IMR-90 (cell line): ENCODE measurements at regions not wholly inside any gene's neighbourhood (a gene's known extent, or its start where the extent isn't known, plus 50 kb on each side); places are given as distances from the start of the nearest gene placed in this dataset.
A peak's percentile ranks its signal among the peaks of the same experiment; 100 is the strongest.

Experiments used
- ATAC-seq: fragments of 200-7000 bp; cut with Tn5 transposase; 2 replicates; pipeline ENCODE4 v1.9.1; 2020; ENCODE audit warnings: low read depth, mild to moderate bottlenecking, moderate library complexity
- BruUV-seq: library from RNA; stranded (reverse); fragments of 400-500 nt; replicated peaks from 2 replicates; lab custom pipeline; 2021; lab: Mats Ljungman, UMichigan
- CTCF ChIA-PET: fragments of 300-600 bp; formaldehyde crosslinking; extraction: SDS; loops from one replicate; lab custom pipeline; 2021; ENCODE audit warnings: antibody characterized with exemption; lab: Yijun Ruan, JAX
- POLR2A ChIA-PET: fragments of 300-600 bp; sonication (Branson Sonifier 250); formaldehyde crosslinking; loops from one replicate; lab custom pipeline; 2022; ENCODE audit warnings: antibody characterized with exemption; ENCODE audit not compliant: unreplicated experiment; lab: Charles Lee
- DNase-seq: peaks from one replicate; pipeline ENCODE4 v3.0.0; 2013
- H2AFZ ChIP-seq: replicated peaks from 2 replicates; pipeline ENCODE3; 2013; ENCODE audit warnings: low read length, mild to moderate bottlenecking; ENCODE audit not compliant: poor library complexity
- H2AK5ac ChIP-seq: 2 replicates; pipeline ENCODE4 v1.6.1; 2013; ENCODE audit warnings: low read depth, low read length, inconsistent platforms
- H2AK9ac ChIP-seq: replicated peaks from 2 replicates; pipeline ENCODE3; 2013; ENCODE audit warnings: mild to moderate bottlenecking, low read depth, low read length, moderate library complexity; ENCODE audit not compliant: poor library complexity
- H2BK120ac ChIP-seq: 2 replicates; pipeline ENCODE4 v1.6.1; 2013; ENCODE audit warnings: low read depth, low read length, inconsistent platforms
- H2BK15ac ChIP-seq: 3 replicates; pipeline ENCODE4 v1.6.1; 2013; ENCODE audit warnings: low read depth, low read length, inconsistent platforms
- H2BK20ac ChIP-seq: 2 replicates; pipeline ENCODE4 v1.6.1; 2013; ENCODE audit warnings: low read depth, mild to moderate bottlenecking, inconsistent platforms, low read length, moderate library complexity
- H2BK5ac ChIP-seq: 2 replicates; pipeline ENCODE4 v1.6.1; 2013; ENCODE audit warnings: mild to moderate bottlenecking, low read depth, low read length, inconsistent platforms; ENCODE audit not compliant: poor library complexity, severe bottlenecking
- H3K14ac ChIP-seq: replicated peaks from 2 replicates; pipeline ENCODE4 v1.6.1; 2013; ENCODE audit warnings: low read depth, low read length, inconsistent platforms
- H3K18ac ChIP-seq: 2 replicates; pipeline ENCODE4 v1.6.1; 2013; ENCODE audit warnings: low read depth, low read length, control low read depth
- H3K23ac ChIP-seq: 2 replicates; pipeline ENCODE4 v1.6.1; 2013; ENCODE audit warnings: low read depth, low read length, inconsistent platforms
- H3K27ac ChIP-seq: 2 replicates; pipeline ENCODE4 v1.5.1; 2013; ENCODE audit warnings: mild to moderate bottlenecking, control low read depth, low read length; ENCODE audit not compliant: insufficient read depth
- H3K27me3 ChIP-seq: 2 replicates; pipeline ENCODE4 v1.6.1; 2013; ENCODE audit warnings: low read length; ENCODE audit not compliant: control insufficient read depth, insufficient read depth
- H3K36me3 ChIP-seq: 2 replicates; pipeline ENCODE4 v1.6.1; 2013; ENCODE audit warnings: low read length, mixed read lengths; ENCODE audit not compliant: control insufficient read depth, insufficient read depth
- H3K4ac ChIP-seq: 2 replicates; pipeline ENCODE4 v1.6.1; 2013; ENCODE audit warnings: low read depth, low read length, inconsistent platforms
- H3K4me1 ChIP-seq: 2 replicates; pipeline ENCODE4 v1.6.1; 2013; ENCODE audit warnings: low read length, mixed read lengths; ENCODE audit not compliant: control insufficient read depth, insufficient read depth
- H3K4me2 ChIP-seq: 2 replicates; pipeline ENCODE4 v1.6.1; 2013; ENCODE audit warnings: low read depth, mild to moderate bottlenecking, control low read depth, low read length, moderate library complexity
- H3K4me3 ChIP-seq: 2 replicates; pipeline ENCODE4 v1.5.1; 2013; ENCODE audit warnings: low read depth, mild to moderate bottlenecking, control low read depth, low read length, moderate library complexity; ENCODE audit not compliant: insufficient read depth
- H3K56ac ChIP-seq: 2 replicates; pipeline ENCODE4 v1.6.1; 2013; ENCODE audit warnings: low read length, inconsistent platforms; ENCODE audit not compliant: insufficient read depth; ENCODE audit errors: extremely low read depth
- H3K79me1 ChIP-seq, 2 experiments: 2 replicates each; pipeline ENCODE4 v1.6.1; 2013; ENCODE audit warnings: low read length in 2 of 2, inconsistent platforms in 1 of 2, low read depth in 1 of 2
- H3K9ac ChIP-seq: 2 replicates; pipeline ENCODE4 v1.6.1; 2013; ENCODE audit warnings: low read depth, low read length, control low read depth
- H3K9me1 ChIP-seq: 2 replicates; pipeline ENCODE4 v1.6.1; 2013; ENCODE audit warnings: low read length, inconsistent platforms; ENCODE audit not compliant: insufficient read depth
- H3K9me3 ChIP-seq: 2 replicates; pipeline ENCODE4 v1.6.1; 2013; ENCODE audit warnings: low read length; ENCODE audit not compliant: control insufficient read depth, insufficient read depth
- H4K20me1 ChIP-seq: 2 replicates; pipeline ENCODE4 v1.6.1; 2013; ENCODE audit warnings: low read length, inconsistent platforms; ENCODE audit not compliant: insufficient read depth
- H4K5ac ChIP-seq: 2 replicates; pipeline ENCODE4 v1.6.1; 2013; ENCODE audit warnings: mild to moderate bottlenecking, low read depth, low read length, control low read depth
- H4K8ac ChIP-seq, 2 experiments: 2 replicates each; pipeline ENCODE4 v1.6.1; 2013; ENCODE audit warnings: low read depth in 2 of 2, low read length in 2 of 2, control low read depth in 1 of 2, inconsistent platforms in 1 of 2
- H4K91ac ChIP-seq: 2 replicates; pipeline ENCODE4 v1.6.1; 2013; ENCODE audit warnings: low read depth, low read length, inconsistent platforms; ENCODE audit not compliant: insufficient read depth
- BHLHE40 ChIP-seq: fragments of 150-350 bp; IDR thresholded peaks from 2 replicates; pipeline ENCODE4 v1.6.1; 2016; ENCODE audit warnings: mild to moderate bottlenecking, low read depth, low read length
- CEBPB ChIP-seq: IDR thresholded peaks from 2 replicates; pipeline ENCODE4 v1.6.1; 2012; ENCODE audit warnings: low read depth, low read length, improper control_type of control experiment
- FOS ChIP-seq: fragments of 150-350 bp; IDR thresholded peaks from 2 replicates; pipeline ENCODE4 v1.6.1; 2016; ENCODE audit warnings: low read depth, low read length
- MAFK ChIP-seq: IDR thresholded peaks from 2 replicates; pipeline ENCODE4 v1.6.1; 2012; ENCODE audit warnings: low read depth, low read length, improper control_type of control experiment
- NFE2L2 ChIP-seq: fragments of 150-350 bp; IDR thresholded peaks from 2 replicates; pipeline ENCODE4 v1.6.1; 2016; ENCODE audit warnings: low read depth, mild to moderate bottlenecking, low read length
- RAD21 ChIP-seq: IDR thresholded peaks from 2 replicates; pipeline ENCODE4 v1.6.1; 2012; ENCODE audit warnings: low read length, improper control_type of control experiment
- WGBS, 2 experiments: methylation state at CpG; one replicate each; pipeline versions ENCODE4 v1.1.5 to v1.1.7; 2013; ENCODE audit warnings: missing lambda C conversion rate in 2 of 2; ENCODE audit not compliant: insufficient read length in 1 of 2; ENCODE audit errors: extremely low coverage in 2 of 2; 5-methylcytosine and 5-hydroxymethylcytosine counted together
- dilution Hi-C: fragments of 300-500 bp; cut with HindIII; formaldehyde crosslinking; loops from one replicate; pipeline ENCODE4 v1.14.3; 2018; ENCODE audit warnings: low sequenced_read_pairs; ENCODE audit not compliant: unreplicated experiment
- in situ Hi-C: fragments of 300-500 bp; cut with MboI; formaldehyde crosslinking; loops from 3 replicates; pipeline ENCODE4 v1.14.3; 2019; ENCODE audit warnings: low sequenced_read_pairs, inconsistent platforms, mixed read lengths
- intact Hi-C: fragments of 100-400 bp; cut with micrococcal nuclease; formaldehyde crosslinking; loops from 2 replicates; pipeline ENCODE4 v1.10.0; 2022
- TF ChIP-seq, protein P1 (sequence below): fragments of 150-350 bp; IDR thresholded peaks from 2 replicates; pipeline ENCODE4 v1.6.1; 2016; ENCODE audit warnings: low read depth, mild to moderate bottlenecking, low read length, moderate library complexity, borderline replicate concordance
- TF ChIP-seq, protein P2 (sequence below): conservative IDR thresholded peaks from 2 replicates; pipeline ENCODE4 v1.5.1; 2012; ENCODE audit warnings: mild to moderate bottlenecking, low read depth, low read length, improper control_type of control experiment

- peak overlapping the region; percentile 66 for H3K9ac ChIP-seq
- H2BK5ac ChIP-seq, result peak overlapping the region; percentile 56
- H3K4ac ChIP-seq, result peak overlapping the region; percentile 53; the same call in 1 of the 2 replicates
- H2BK120ac ChIP-seq, result peak overlapping the region; percentile 71
- peak overlapping the region; percentile 14 for H2BK20ac ChIP-seq
- DNase-seq, result peak; percentile 72
- ChIA-PET CTCF (no interaction called here), POLR2A (no interaction called here)
- no peaks in the 10 kb centered on the region for H3K36me3 ChIP-seq
- H2AFZ ChIP-seq, result peak overlapping the region; percentile 83
- peak overlapping the region; percentile 76 to 92 for H4K8ac ChIP-seq
- no peaks in the 10 kb centered on the region for H3K79me1 ChIP-seq
- TF ChIP-seq, protein P1, sequence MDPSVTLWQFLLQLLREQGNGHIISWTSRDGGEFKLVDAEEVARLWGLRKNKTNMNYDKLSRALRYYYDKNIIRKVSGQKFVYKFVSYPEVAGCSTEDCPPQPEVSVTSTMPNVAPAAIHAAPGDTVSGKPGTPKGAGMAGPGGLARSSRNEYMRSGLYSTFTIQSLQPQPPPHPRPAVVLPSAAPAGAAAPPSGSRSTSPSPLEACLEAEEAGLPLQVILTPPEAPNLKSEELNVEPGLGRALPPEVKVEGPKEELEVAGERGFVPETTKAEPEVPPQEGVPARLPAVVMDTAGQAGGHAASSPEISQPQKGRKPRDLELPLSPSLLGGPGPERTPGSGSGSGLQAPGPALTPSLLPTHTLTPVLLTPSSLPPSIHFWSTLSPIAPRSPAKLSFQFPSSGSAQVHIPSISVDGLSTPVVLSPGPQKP, result no peak
- TF ChIP-seq MAFK (no peak), FOS (no peak), BHLHE40 (no peak), CEBPB (peak; percentile 67), NFE2L2 (no peak), RAD21 (no peak)
- TF ChIP-seq, protein P2, sequence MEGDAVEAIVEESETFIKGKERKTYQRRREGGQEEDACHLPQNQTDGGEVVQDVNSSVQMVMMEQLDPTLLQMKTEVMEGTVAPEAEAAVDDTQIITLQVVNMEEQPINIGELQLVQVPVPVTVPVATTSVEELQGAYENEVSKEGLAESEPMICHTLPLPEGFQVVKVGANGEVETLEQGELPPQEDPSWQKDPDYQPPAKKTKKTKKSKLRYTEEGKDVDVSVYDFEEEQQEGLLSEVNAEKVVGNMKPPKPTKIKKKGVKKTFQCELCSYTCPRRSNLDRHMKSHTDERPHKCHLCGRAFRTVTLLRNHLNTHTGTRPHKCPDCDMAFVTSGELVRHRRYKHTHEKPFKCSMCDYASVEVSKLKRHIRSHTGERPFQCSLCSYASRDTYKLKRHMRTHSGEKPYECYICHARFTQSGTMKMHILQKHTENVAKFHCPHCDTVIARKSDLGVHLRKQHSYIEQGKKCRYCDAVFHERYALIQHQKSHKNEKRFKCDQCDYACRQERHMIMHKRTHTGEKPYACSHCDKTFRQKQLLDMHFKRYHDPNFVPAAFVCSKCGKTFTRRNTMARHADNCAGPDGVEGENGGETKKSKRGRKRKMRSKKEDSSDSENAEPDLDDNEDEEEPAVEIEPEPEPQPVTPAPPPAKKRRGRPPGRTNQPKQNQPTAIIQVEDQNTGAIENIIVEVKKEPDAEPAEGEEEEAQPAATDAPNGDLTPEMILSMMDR, result no peak
- peak overlapping the region; percentile 79 for H3K27ac ChIP-seq
- no peaks in the 10 kb centered on the region for H3K9me3 ChIP-seq
- H3K4me2 ChIP-seq, result peak overlapping the region; percentile 83
- no peaks in the 10 kb centered on the region for H3K27me3 ChIP-seq
- intact Hi-C loops, result no loop called here
- H3K4me1 ChIP-seq, result peaks cover 9% of the 10 kb centered on the region
- peak overlapping the region; percentile 73 for H3K14ac ChIP-seq
- H2BK15ac ChIP-seq, result peak overlapping the region; percentile 69; the same call in 1 of the 3 replicates
- WGBS, 2 experiments, result no CpG with 5 or more reads among the region's 7 CpGs
- in situ Hi-C loops, result no loop called here
- H2AK5ac ChIP-seq, result no peak overlapping the region
- no peaks in the 10 kb centered on the region for H4K20me1 ChIP-seq
- H3K56ac ChIP-seq, result peak overlapping the region; percentile 59; the same call in 1 of the 2 replicates
- peaks cover 18% of the 10 kb centered on the region for H3K9me1 ChIP-seq
- peak overlapping the region; percentile 58 for H4K5ac ChIP-seq
- H3K18ac ChIP-seq, result peak overlapping the region; percentile 40
- ATAC-seq, result peak; percentile 75
- H3K4me3 ChIP-seq, result peak overlapping the region; percentile 33
- BruUV-seq, result no TSS peak
- H2AK9ac ChIP-seq, result no peak overlapping the region
- dilution Hi-C loops, result no loop called here
- H4K91ac ChIP-seq, result peak overlapping the region; percentile 62
- H3K23ac ChIP-seq, result peak overlapping the region; percentile 72; the same call in 1 of the 2 replicates
Observed at GRCh38 chr21:35529171-35529863, 480.2 kb upstream of the RUNX1 start.
